Chondrocyte (in vitro differentiated cells): ENCODE measurements at regions not wholly inside any gene's neighbourhood (a gene's known extent, or its start where the extent isn't known, plus 50 kb on each side); places are given as distances from the start of the nearest gene placed in this dataset.

Experiments
- DNase-seq: peaks from one replicate; pipeline ENCODE4 v3.0.0; 2021; ENCODE audit warnings: mixed read lengths, low spot score
- H3K27ac Mint-ChIP-seq: one replicate; pipeline ENCODE4 v1.8.0; 2021; ENCODE audit warnings: mild to moderate bottlenecking, moderate library complexity, mixed read lengths; ENCODE audit not compliant: unreplicated experiment
- H3K27me3 Mint-ChIP-seq: 2 replicates; pipeline ENCODE4 v1.8.0; 2021; ENCODE audit warnings: low read depth, mixed read lengths
- H3K36me3 Mint-ChIP-seq: 2 replicates; pipeline ENCODE4 v1.8.0; 2021; ENCODE audit warnings: low read depth, mixed read lengths
- H3K4me1 Mint-ChIP-seq: 2 replicates; pipeline ENCODE4 v1.8.0; 2021; ENCODE audit warnings: low read depth, mild to moderate bottlenecking, mixed read lengths
- H3K4me3 Mint-ChIP-seq: one replicate; pipeline ENCODE4 v1.8.0; 2021; ENCODE audit warnings: mild to moderate bottlenecking, moderate library complexity, mixed read lengths; ENCODE audit not compliant: unreplicated experiment
- H3K9me3 Mint-ChIP-seq: 2 replicates; pipeline ENCODE4 v1.8.0; 2021; ENCODE audit warnings: low read depth, mixed read lengths
- CTCF ChIP-seq: fragments of 200-600 bp; sonication (generic); IDR thresholded peaks from 2 replicates; pipeline ENCODE4 v1.5.0; 2021; ENCODE audit warnings: antibody characterized with exemption, mild to moderate bottlenecking, moderate library complexity

- no peak overlapping the region for H3K4me3 Mint-ChIP-seq
- DNase-seq: no peak
- H3K27me3 Mint-ChIP-seq: no peaks in the 10 kb centered on the region
- H3K27ac Mint-ChIP-seq: no peak overlapping the region
- no peaks in the 10 kb centered on the region for H3K4me1 Mint-ChIP-seq
- H3K36me3 Mint-ChIP-seq: no peaks in the 10 kb centered on the region
- no peak for TF ChIP-seq CTCF
- peaks cover 13% of the 10 kb centered on the region for H3K9me3 Mint-ChIP-seq
Measured at GRCh38 chr3:84245789-84246188, 713.0 kb upstream of the CADM2 start.

- TF ChIP-seq CTCF: no peak
- Mint-ChIP-seq H3K27me3 (no peaks in the 10 kb centered on the region), H3K36me3 (no peaks in the 10 kb centered on the region), H3K9me3 (no peaks in the 10 kb centered on the region), H3K27ac (no peak overlapping the region), H3K4me1 (no peaks in the 10 kb centered on the region), H3K4me3 (no peak overlapping the region)
- no peak for DNase-seq
Measured at GRCh38 chr3:84260596-84260995, 698.2 kb upstream of the CADM2 start.

- Mint-ChIP-seq H3K27me3 (no peaks in the 10 kb centered on the region), H3K36me3 (no peaks in the 10 kb centered on the region), H3K9me3 (peaks cover 14% of the 10 kb centered on the region), H3K4me1 (no peaks in the 10 kb centered on the region), H3K4me3 (no peak overlapping the region), H3K27ac (no peak overlapping the region)
- TF ChIP-seq CTCF: no peak
- DNase-seq: no peak
Measured at GRCh38 chr3:84265768-84266167, 693.0 kb upstream of the CADM2 start.

- Mint-ChIP-seq H3K9me3 (no peaks in the 10 kb centered on the region), H3K4me1 (no peaks in the 10 kb centered on the region), H3K36me3 (no peaks in the 10 kb centered on the region), H3K27me3 (peaks cover 3% of the 10 kb centered on the region), H3K4me3 (no peak overlapping the region), H3K27ac (no peak overlapping the region)
- DNase-seq: no peak
- TF ChIP-seq CTCF: no peak
Measured at GRCh38 chr3:84275532-84275931, 683.3 kb upstream of the CADM2 start.

GRCh38 chr3:84277562-84278224 is 681.1 kb upstream of the CADM2 start:
- no peak for TF ChIP-seq CTCF
- H3K27ac Mint-ChIP-seq: no peak overlapping the region
- H3K9me3 Mint-ChIP-seq: no peaks in the 10 kb centered on the region
- no peak for DNase-seq
- H3K36me3 Mint-ChIP-seq: no peaks in the 10 kb centered on the region
- H3K27me3 Mint-ChIP-seq: no peaks in the 10 kb centered on the region
- no peak overlapping the region for H3K4me3 Mint-ChIP-seq
- H3K4me1 Mint-ChIP-seq: no peaks in the 10 kb centered on the region
